Prostate gland (tissue), 2 donors: ENCODE measurements at regions not wholly inside any gene's neighbourhood (a gene's known extent, or its start where the extent isn't known, plus 50 kb on each side); places are given as distances from the start of the nearest gene placed in this dataset.

ENCODE experiments used
- DNase-seq: peaks from one replicate; pipeline ENCODE4 v3.0.0-alpha.2; 2019; ENCODE audit warnings: low spot score
- H3K27ac ChIP-seq, 2 donors: fragments of 200-600 bp; sonication (generic); 2 replicates each; pipeline ENCODE4 v1.5.1; 2017 to 2019
- H3K27me3 ChIP-seq: fragments of 200-600 bp; sonication (generic); replicated peaks from 2 replicates; pipeline ENCODE4 v1.5.1; 2019; ENCODE audit not compliant: insufficient read depth
- H3K36me3 ChIP-seq, 2 donors: fragments of 200-600 bp; sonication (generic); 1 replicate in 1 of 2; 2 replicates in 1 of 2; pipeline versions ENCODE4 v1.5.1 to v1.8.1; 2017 to 2019
- H3K4me1 ChIP-seq: fragments of 200-600 bp; sonication (generic); replicated peaks from 2 replicates; pipeline ENCODE4 v1.5.1; 2019
- H3K4me3 ChIP-seq, 2 donors: fragments of 200-600 bp; sonication (generic); 2 replicates each; pipeline ENCODE4 v1.5.1; 2017 to 2019
- H3K9me3 ChIP-seq: fragments of 200-600 bp; sonication (generic); 2 replicates; pipeline ENCODE4 v1.5.1; 2017
- POLR2A ChIP-seq: fragments of 450-650 bp; IDR thresholded peaks from one replicate; pipeline ENCODE4 v1.6.1; 2016; ENCODE audit warnings: antibody characterized with exemption, mild to moderate bottlenecking
- POLR2AphosphoS5 ChIP-seq: sonication (generic); formaldehyde crosslinking; IDR thresholded peaks from one replicate; pipeline ENCODE4 v1.6.1; 2017; ENCODE audit warnings: antibody characterized with exemption
- WGBS: methylation state at CpG from one replicate; pipeline ENCODE4 v1.1.5; 2018; 5-methylcytosine and 5-hydroxymethylcytosine counted together
- intact Hi-C: fragments of 100-400 bp; cut with DNase I; formaldehyde crosslinking; loops from one replicate; pipeline ENCODE4 v1.14.2; 2022
- TF ChIP-seq, protein P1 (sequence below), 4 experiments: fragments of 200-600 bp in 2 of 4; fragments of 450-650 bp in 2 of 4; sonication (generic) in 2 of 4; IDR thresholded peaks; 1 replicate in 3 of 4; 2 replicates in 1 of 4; pipeline ENCODE4 v1.5.1; 2016 to 2019; ENCODE audit warnings: antibody characterized with exemption in 4 of 4, mild to moderate bottlenecking in 2 of 4, moderate library complexity in 2 of 4

DNA sequence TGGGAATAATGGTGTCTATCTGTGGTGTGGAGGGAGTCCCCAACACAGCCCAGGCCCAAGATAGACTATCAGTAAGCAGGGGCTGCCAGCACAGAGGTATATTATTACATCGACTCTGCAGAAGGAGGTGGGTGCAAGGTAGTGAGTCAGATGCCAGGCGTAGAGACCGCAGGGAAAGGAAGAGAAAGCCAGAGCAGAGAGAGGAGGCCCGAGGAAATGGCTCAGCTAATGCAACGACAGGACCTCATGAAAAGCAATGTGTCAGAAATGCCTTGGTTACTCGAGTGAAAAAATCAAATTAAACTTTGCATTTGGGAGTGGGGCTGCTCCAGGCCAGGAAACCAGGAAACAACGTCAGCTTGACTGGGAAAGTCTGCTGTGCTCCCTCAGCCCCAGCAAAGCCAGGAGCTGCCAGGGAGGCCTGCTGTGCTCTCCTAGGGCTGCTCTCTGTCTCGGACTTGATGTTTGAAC is 173.2 kb downstream of the SUDS3 start:
- 66% methylated on average over 8 of the region's 8 CpGs for WGBS
- Histone ChIP-seq H3K27ac (no peak overlapping the region), H3K9me3 (no peaks in the 10 kb centered on the region), H3K4me3 (no peak overlapping the region), H3K4me1 (no peaks in the 10 kb centered on the region), H3K27me3 (no peaks in the 10 kb centered on the region), H3K36me3 (no peaks in the 10 kb centered on the region)
- intact Hi-C loops = no loop called here
- DNase-seq = no peak
- no peak for TF ChIP-seq POLR2A
- no peak for TF ChIP-seq POLR2AphosphoS5
- TF ChIP-seq, protein P1, sequence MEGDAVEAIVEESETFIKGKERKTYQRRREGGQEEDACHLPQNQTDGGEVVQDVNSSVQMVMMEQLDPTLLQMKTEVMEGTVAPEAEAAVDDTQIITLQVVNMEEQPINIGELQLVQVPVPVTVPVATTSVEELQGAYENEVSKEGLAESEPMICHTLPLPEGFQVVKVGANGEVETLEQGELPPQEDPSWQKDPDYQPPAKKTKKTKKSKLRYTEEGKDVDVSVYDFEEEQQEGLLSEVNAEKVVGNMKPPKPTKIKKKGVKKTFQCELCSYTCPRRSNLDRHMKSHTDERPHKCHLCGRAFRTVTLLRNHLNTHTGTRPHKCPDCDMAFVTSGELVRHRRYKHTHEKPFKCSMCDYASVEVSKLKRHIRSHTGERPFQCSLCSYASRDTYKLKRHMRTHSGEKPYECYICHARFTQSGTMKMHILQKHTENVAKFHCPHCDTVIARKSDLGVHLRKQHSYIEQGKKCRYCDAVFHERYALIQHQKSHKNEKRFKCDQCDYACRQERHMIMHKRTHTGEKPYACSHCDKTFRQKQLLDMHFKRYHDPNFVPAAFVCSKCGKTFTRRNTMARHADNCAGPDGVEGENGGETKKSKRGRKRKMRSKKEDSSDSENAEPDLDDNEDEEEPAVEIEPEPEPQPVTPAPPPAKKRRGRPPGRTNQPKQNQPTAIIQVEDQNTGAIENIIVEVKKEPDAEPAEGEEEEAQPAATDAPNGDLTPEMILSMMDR (IDR thresholded peaks at IDR 0.05) = no peak

DNA sequence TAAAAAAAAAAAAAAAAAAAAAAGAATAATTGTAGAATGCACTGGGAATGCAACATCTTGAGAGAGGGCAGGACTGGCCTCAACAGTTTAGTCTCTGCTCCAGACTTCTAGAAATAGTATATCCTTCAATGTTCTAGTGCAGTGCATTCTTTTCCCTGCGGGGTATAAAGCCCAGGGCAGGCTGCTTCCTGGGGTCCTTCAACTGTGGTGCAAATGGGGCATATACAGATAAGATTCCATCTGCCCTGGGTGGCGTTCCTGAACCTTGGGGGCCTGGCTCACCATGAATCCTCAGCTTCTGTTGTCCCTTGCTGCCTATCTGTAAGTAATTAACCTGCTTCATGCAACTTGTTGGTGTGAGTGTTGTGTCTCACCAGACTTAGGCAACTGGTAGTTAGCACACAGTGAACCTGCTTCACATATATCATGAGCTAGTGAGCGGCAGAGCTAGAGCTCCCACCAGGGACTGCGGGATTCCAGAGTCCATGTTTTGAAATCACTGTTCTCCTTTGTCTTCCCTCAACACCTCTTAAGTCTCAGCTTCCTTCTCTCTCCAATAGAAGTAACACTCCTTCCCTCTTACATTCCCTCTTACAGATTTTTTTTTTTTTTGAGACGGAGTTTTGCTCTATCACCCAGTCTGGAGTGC is 177.6 kb downstream of the SUDS3 start:
- TF ChIP-seq POLR2A (no peak), POLR2AphosphoS5 (no peak)
- TF ChIP-seq, protein P1 (IDR thresholded peaks at IDR 0.05) = no peak
- 64% methylated on average over 5 of the region's 5 CpGs for WGBS
- Histone ChIP-seq H3K27me3 (no peaks in the 10 kb centered on the region), H3K4me1 (no peaks in the 10 kb centered on the region), H3K36me3 (no peaks in the 10 kb centered on the region), H3K9me3 (no peaks in the 10 kb centered on the region), H3K4me3 (no peak overlapping the region), H3K27ac (no peak overlapping the region)
- no peak for DNase-seq
- intact Hi-C loops = no loop called here

- Histone ChIP-seq H3K4me3 (no peak overlapping the region), H3K9me3 (no peaks in the 10 kb centered on the region), H3K4me1 (no peaks in the 10 kb centered on the region), H3K27me3 (no peaks in the 10 kb centered on the region), H3K36me3 (no peaks in the 10 kb centered on the region), H3K27ac (no peak overlapping the region)
- TF ChIP-seq POLR2A (no peak), POLR2AphosphoS5 (no peak)
- TF ChIP-seq, protein P1 (IDR thresholded peaks at IDR 0.05) = no peak
- DNase-seq = no peak
- 49% methylated on average over 4 of the region's 4 CpGs for WGBS
- intact Hi-C loops = no loop called here
These were observed 182.6 kb downstream of the SUDS3 start for GRCh38 chr12:118558941-118559340.

GRCh38 chr12:118560733-118561132 is 184.4 kb downstream of the SUDS3 start:
- intact Hi-C loops = no loop called here
- no peak overlapping the region for H3K27ac ChIP-seq
- WGBS = 67% methylated on average over 4 of the region's 4 CpGs
- H3K36me3 ChIP-seq = no peaks in the 10 kb centered on the region
- no peak overlapping the region for H3K4me3 ChIP-seq
- no peak for DNase-seq
- no peak for TF ChIP-seq POLR2AphosphoS5
- TF ChIP-seq, protein P1 (IDR thresholded peaks at IDR 0.05) = no peak
- TF ChIP-seq POLR2A = no peak
- no peaks in the 10 kb centered on the region for H3K4me1 ChIP-seq
- H3K9me3 ChIP-seq = no peaks in the 10 kb centered on the region
- no peaks in the 10 kb centered on the region for H3K27me3 ChIP-seq

- Histone ChIP-seq H3K9me3 (no peaks in the 10 kb centered on the region), H3K36me3 (no peaks in the 10 kb centered on the region), H3K4me3 (no peak overlapping the region), H3K27ac (no peak overlapping the region), H3K27me3 (no peaks in the 10 kb centered on the region), H3K4me1 (no peaks in the 10 kb centered on the region)
- intact Hi-C loops = no loop called here
- TF ChIP-seq POLR2AphosphoS5 = no peak
- 88% methylated on average over 5 of the region's 5 CpGs for WGBS
- DNase-seq = no peak
These were observed 195.4 kb downstream of the SUDS3 start for GRCh38 chr12:118571730-118572129.
